ENCODE measurements at regions not wholly inside any gene's neighbourhood (a gene's known extent, or its start where the extent isn't known, plus 50 kb on each side); places are given as distances from the start of the nearest gene placed in this dataset.

DNA sequence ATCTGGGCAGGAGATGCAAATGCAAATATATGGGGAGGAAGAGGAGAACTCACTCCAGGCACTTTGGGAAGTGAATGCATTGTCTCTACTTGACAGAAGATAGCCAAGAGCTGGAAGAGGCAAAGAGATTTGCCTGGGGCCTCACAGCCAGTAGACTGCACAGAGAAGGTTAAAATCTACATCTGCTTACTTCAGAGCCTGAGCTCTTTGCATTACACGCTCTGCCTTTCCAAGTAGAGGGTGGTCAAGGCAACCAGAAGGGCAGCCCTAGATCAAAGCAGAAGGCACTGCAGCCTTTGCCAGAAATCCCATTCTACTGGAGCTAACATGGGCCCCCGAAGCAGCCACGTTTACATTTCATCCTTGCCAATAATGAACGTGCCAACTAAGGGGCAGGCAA is 407.2 kb upstream of the CCL2 start:
- TF ChIP-seq MXI1 (IDR thresholded peaks at IDR 0.05; ENCODE audit: borderline replicate concordance, low read depth, low read length) = no peak
- TF ChIP-seq, protein P1, sequence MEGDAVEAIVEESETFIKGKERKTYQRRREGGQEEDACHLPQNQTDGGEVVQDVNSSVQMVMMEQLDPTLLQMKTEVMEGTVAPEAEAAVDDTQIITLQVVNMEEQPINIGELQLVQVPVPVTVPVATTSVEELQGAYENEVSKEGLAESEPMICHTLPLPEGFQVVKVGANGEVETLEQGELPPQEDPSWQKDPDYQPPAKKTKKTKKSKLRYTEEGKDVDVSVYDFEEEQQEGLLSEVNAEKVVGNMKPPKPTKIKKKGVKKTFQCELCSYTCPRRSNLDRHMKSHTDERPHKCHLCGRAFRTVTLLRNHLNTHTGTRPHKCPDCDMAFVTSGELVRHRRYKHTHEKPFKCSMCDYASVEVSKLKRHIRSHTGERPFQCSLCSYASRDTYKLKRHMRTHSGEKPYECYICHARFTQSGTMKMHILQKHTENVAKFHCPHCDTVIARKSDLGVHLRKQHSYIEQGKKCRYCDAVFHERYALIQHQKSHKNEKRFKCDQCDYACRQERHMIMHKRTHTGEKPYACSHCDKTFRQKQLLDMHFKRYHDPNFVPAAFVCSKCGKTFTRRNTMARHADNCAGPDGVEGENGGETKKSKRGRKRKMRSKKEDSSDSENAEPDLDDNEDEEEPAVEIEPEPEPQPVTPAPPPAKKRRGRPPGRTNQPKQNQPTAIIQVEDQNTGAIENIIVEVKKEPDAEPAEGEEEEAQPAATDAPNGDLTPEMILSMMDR (conservative IDR thresholded peaks at IDR 0.05; ENCODE audit: low read depth, low read length) = no peak
- no peak for TF ChIP-seq MAFK (IDR thresholded peaks at IDR 0.05; ENCODE audit: low read depth, low read length)
- no peak for TF ChIP-seq RFX5 (IDR thresholded peaks at IDR 0.05; ENCODE audit: low read depth, low read length)
- no peak for TF ChIP-seq SMC3 (IDR thresholded peaks at IDR 0.05; ENCODE audit: low read depth, low read length)
- no peak for TF ChIP-seq MAZ (IDR thresholded peaks at IDR 0.05; ENCODE audit: borderline replicate concordance, low read depth, low read length)

Measured in IMR-90 (cell line).